ENCODE measurements at regions not wholly inside any gene's neighbourhood (a gene's known extent, or its start where the extent isn't known, plus 50 kb on each side); places are given as distances from the start of the nearest gene placed in this dataset.
A peak's percentile ranks its signal among the peaks of the same experiment; 100 is the strongest.

DNA sequence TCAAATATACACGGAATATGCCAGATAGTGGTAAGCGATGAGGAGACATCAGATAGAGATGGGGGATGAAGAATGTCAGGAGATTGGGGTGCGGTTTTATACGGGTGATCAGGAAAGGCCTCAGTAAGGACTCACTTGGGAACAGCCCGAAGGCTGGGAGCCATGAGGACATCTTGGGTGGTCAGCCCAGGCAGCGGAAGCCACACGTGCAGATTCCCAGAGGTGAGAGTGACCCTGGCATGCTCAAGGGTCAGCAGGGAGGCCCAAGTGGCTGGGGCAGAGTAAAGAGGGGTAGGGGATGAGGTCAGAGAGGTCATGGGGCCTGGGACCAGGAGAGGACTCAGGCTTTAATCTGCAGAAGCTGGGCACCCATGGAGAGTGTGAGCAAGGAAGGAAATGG lies 106.6 kb downstream of the MATN1 start:
- H4K20me1 ChIP-seq (ENCODE audit: low read depth) = no peaks in the 10 kb centered on the region
- Mint-ChIP-seq H3K4me3 (no peak overlapping the region), H3K27ac (peak overlapping the region; percentile 28), H3K27me3 (ENCODE audit: insufficient read depth, low read depth) (peaks cover 2% of the 10 kb centered on the region), H3K4me1 (peaks cover 2% of the 10 kb centered on the region), H3K36me3 (no peaks in the 10 kb centered on the region), H3K9me3 (peaks cover 2% of the 10 kb centered on the region)
- no peak overlapping the region for H3K27ac ChIP-seq
- H3K36me3 ChIP-seq = no peaks in the 10 kb centered on the region
- no peak overlapping the region for H3K4me3 ChIP-seq
- DNase-seq (ENCODE audit: low spot score) = no peak
- no peak overlapping the region for H2AFZ ChIP-seq (replicated peaks)
- no peaks in the 10 kb centered on the region for H3K27me3 ChIP-seq
- TF ChIP-seq CTCF (IDR thresholded peaks at IDR 0.05) (no peak), EZH2 (IDR thresholded peaks at IDR 0.05) (no peak), EZH2phosphoT487 (IDR thresholded peaks at IDR 0.05) (no peak)
- H3K4me1 ChIP-seq = no peaks in the 10 kb centered on the region
- no peaks in the 10 kb centered on the region for H3K79me2 ChIP-seq (ENCODE audit: low read depth)
- no peak overlapping the region for H3K4me2 ChIP-seq
- H3K9ac ChIP-seq = no peak overlapping the region
- no peaks in the 10 kb centered on the region for H3K9me3 ChIP-seq (ENCODE audit: low read depth)
- H3F3A ChIP-seq (ENCODE audit: low read depth) = no peaks in the 10 kb centered on the region

GRCh38 chr1:30615816-30616590 lies 107.4 kb downstream of the MATN1 start:
- no peaks in the 10 kb centered on the region for H3K9me3 ChIP-seq (ENCODE audit: low read depth)
- H3K79me2 ChIP-seq (ENCODE audit: low read depth) = no peaks in the 10 kb centered on the region
- no peak for TF ChIP-seq EZH2 (IDR thresholded peaks at IDR 0.05)
- no peak for TF ChIP-seq CTCF (IDR thresholded peaks at IDR 0.05)
- TF ChIP-seq EZH2phosphoT487 (IDR thresholded peaks at IDR 0.05) = no peak
- no peak overlapping the region for H2AFZ ChIP-seq (replicated peaks)
- H3K36me3 ChIP-seq = no peaks in the 10 kb centered on the region
- no peak overlapping the region for H3K4me2 ChIP-seq
- H3K27me3 ChIP-seq = no peaks in the 10 kb centered on the region
- H3K27ac Mint-ChIP-seq = no peak overlapping the region
- H3K27ac ChIP-seq = no peak overlapping the region
- H3K27me3 Mint-ChIP-seq (ENCODE audit: insufficient read depth, low read depth) = peaks cover 2% of the 10 kb centered on the region
- H3K36me3 Mint-ChIP-seq = no peaks in the 10 kb centered on the region
- H3K4me1 Mint-ChIP-seq = peaks cover 2% of the 10 kb centered on the region
- H3K9me3 Mint-ChIP-seq = no peaks in the 10 kb centered on the region
- no peak overlapping the region for H3K4me3 Mint-ChIP-seq
- DNase-seq (ENCODE audit: low spot score) = no peak
- H3K9ac ChIP-seq = no peak overlapping the region
- H4K20me1 ChIP-seq (ENCODE audit: low read depth) = no peaks in the 10 kb centered on the region
- H3K4me3 ChIP-seq = no peak overlapping the region
- no peaks in the 10 kb centered on the region for H3K4me1 ChIP-seq
- H3F3A ChIP-seq (ENCODE audit: low read depth) = no peaks in the 10 kb centered on the region

- Histone ChIP-seq H3K79me2 (ENCODE audit: low read depth) (no peaks in the 10 kb centered on the region), H3K9ac (no peak overlapping the region), H3K27ac (no peak overlapping the region), H3K4me3 (no peak overlapping the region), H4K20me1 (ENCODE audit: low read depth) (no peaks in the 10 kb centered on the region), H3K4me1 (no peaks in the 10 kb centered on the region), H2AFZ (replicated peaks) (no peak overlapping the region), H3K4me2 (no peak overlapping the region), H3K27me3 (no peaks in the 10 kb centered on the region), H3K9me3 (ENCODE audit: low read depth) (no peaks in the 10 kb centered on the region), H3F3A (ENCODE audit: low read depth) (no peaks in the 10 kb centered on the region), H3K36me3 (no peaks in the 10 kb centered on the region)
- TF ChIP-seq CTCF (IDR thresholded peaks at IDR 0.05) (no peak), EZH2 (IDR thresholded peaks at IDR 0.05) (no peak), EZH2phosphoT487 (IDR thresholded peaks at IDR 0.05) (no peak)
- Mint-ChIP-seq H3K4me3 (no peak overlapping the region), H3K27ac (no peak overlapping the region), H3K9me3 (no peaks in the 10 kb centered on the region), H3K36me3 (no peaks in the 10 kb centered on the region), H3K27me3 (ENCODE audit: insufficient read depth, low read depth) (peaks cover 2% of the 10 kb centered on the region), H3K4me1 (peaks cover 2% of the 10 kb centered on the region)
- no peak for DNase-seq (ENCODE audit: low spot score)
Measured at GRCh38 chr1:30615076-30615795, 108.1 kb downstream of the MATN1 start.

Data from neural progenitor cell (in vitro differentiated cells).